ENCODE measurements at regions not wholly inside any gene's neighbourhood (a gene's known extent, or its start where the extent isn't known, plus 50 kb on each side); places are given as distances from the start of the nearest gene placed in this dataset.

- DNase-seq (ENCODE audit: low spot score): no peak
- intact Hi-C loops (cut with DNase I): loop anchor here (10.0 kb wide), 1 partner anchor 422 kb away; no protein-coding TSS in a partner anchor
Observed at GRCh38 chr20:56976336-56976735, 290.1 kb downstream of the BMP7 start.

- intact Hi-C loops (cut with DNase I): loop anchor here (10.0 kb wide), 1 partner anchor 424 kb away; no protein-coding TSS in a partner anchor
- no peak for DNase-seq (ENCODE audit: low spot score)
Observed at GRCh38 chr20:56978475-56978874, 288.0 kb downstream of the BMP7 start.

GRCh38 chr20:56979125-56979524 lies 287.3 kb downstream of the BMP7 start:
- DNase-seq (ENCODE audit: low spot score): no peak

GRCh38 chr20:56981301-56981700 lies 285.1 kb downstream of the BMP7 start:
- no peak for DNase-seq (ENCODE audit: low spot score)
- intact Hi-C loops (cut with DNase I): no loop called here

More at GRCh38 chr20:56979125-56979524, 287.3 kb downstream of the BMP7 start:
- intact Hi-C loops (cut with DNase I): loop anchor here (10.0 kb wide), 1 partner anchor 424 kb away; no protein-coding TSS in a partner anchor

- no peak for DNase-seq (ENCODE audit: low spot score)
- intact Hi-C loops (cut with DNase I): no loop called here
Observed at GRCh38 chr20:56983813-56984212, 282.6 kb downstream of the BMP7 start.

- no peak for DNase-seq (ENCODE audit: low spot score)
- intact Hi-C loops (cut with DNase I): no loop called here
Observed at GRCh38 chr20:56985066-56985685, 281.3 kb downstream of the BMP7 start.

GRCh38 chr20:56986476-56986875 lies 280.0 kb downstream of the BMP7 start:
- intact Hi-C loops (cut with DNase I): no loop called here

GRCh38 chr20:56986931-56987720 lies 279.3 kb downstream of the BMP7 start:
- intact Hi-C loops (cut with DNase I): no loop called here
- no peak for DNase-seq (ENCODE audit: low spot score)

More at GRCh38 chr20:56986476-56986875, 280.0 kb downstream of the BMP7 start:
- no peak for DNase-seq (ENCODE audit: low spot score)

- intact Hi-C loops (cut with DNase I): no loop called here
- DNase-seq (ENCODE audit: low spot score): no peak
Observed at GRCh38 chr20:56987986-56988385, 278.5 kb downstream of the BMP7 start.

GRCh38 chr20:56988446-56988845 lies 278.0 kb downstream of the BMP7 start:
- DNase-seq (ENCODE audit: low spot score): no peak
- intact Hi-C loops (cut with DNase I): no loop called here

- intact Hi-C loops (cut with DNase I): no loop called here
- DNase-seq (ENCODE audit: low spot score): no peak
Observed at GRCh38 chr20:56989516-56989915, 276.9 kb downstream of the BMP7 start.

GRCh38 chr20:56993020-56993559 lies 273.4 kb downstream of the BMP7 start:
- intact Hi-C loops (cut with DNase I): no loop called here
- DNase-seq (ENCODE audit: low spot score): peak; percentile 2

GRCh38 chr20:56994006-56994405 lies 272.4 kb downstream of the BMP7 start:
- intact Hi-C loops (cut with DNase I): no loop called here
- peak; percentile 51 for DNase-seq (ENCODE audit: low spot score)

GRCh38 chr20:56995149-56995548 lies 271.3 kb downstream of the BMP7 start:
- intact Hi-C loops (cut with DNase I): no loop called here
- peak; percentile 31 for DNase-seq (ENCODE audit: low spot score)

GRCh38 chr20:56995635-56996075 lies 270.8 kb downstream of the BMP7 start:
- intact Hi-C loops (cut with DNase I): no loop called here
- no peak for DNase-seq (ENCODE audit: low spot score)

- DNase-seq (ENCODE audit: low spot score): no peak
- intact Hi-C loops (cut with DNase I): no loop called here
Observed at GRCh38 chr20:56996533-56996932, 269.9 kb downstream of the BMP7 start.

- intact Hi-C loops (cut with DNase I): no loop called here
- no peak for DNase-seq (ENCODE audit: low spot score)
Observed at GRCh38 chr20:56998438-56998837, 268.0 kb downstream of the BMP7 start.

GRCh38 chr20:57000441-57000968 lies 265.9 kb downstream of the BMP7 start:
- DNase-seq (ENCODE audit: low spot score): peak; percentile 12
- intact Hi-C loops (cut with DNase I): no loop called here

- intact Hi-C loops (cut with DNase I): no loop called here
- no peak for DNase-seq (ENCODE audit: low spot score)
Observed at GRCh38 chr20:57001126-57001767, 265.2 kb downstream of the BMP7 start.

GRCh38 chr20:57002066-57002570 lies 264.3 kb downstream of the BMP7 start:
- DNase-seq (ENCODE audit: low spot score): no peak
- intact Hi-C loops (cut with DNase I): no loop called here
